ENCODE measurements at regions not wholly inside any gene's neighbourhood (a gene's known extent, or its start where the extent isn't known, plus 50 kb on each side); places are given as distances from the start of the nearest gene placed in this dataset.

DNA sequence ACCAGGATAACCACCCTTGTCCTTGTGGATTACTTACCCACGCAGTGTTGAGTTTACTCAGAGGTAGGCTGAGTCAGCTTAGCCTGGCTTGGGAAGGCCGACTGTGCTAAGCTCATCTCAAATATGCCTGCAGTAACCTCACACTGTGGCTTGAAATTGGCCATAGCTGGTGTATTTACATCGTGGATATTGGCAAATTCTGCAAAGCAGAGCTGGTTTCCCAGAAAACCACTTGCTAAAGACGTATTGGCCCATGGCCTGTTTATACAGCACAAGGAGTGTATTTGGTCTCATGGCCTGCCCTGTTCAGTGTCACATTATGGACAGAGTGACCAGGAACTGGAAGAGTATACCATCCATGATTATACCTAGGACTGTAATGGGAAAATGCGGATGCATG lies 170.5 kb upstream of the UBE3A start:
- BruUV-seq (replicated peaks): no TSS peak
- DNase-seq: no peak
- intact Hi-C loops (cut with micrococcal nuclease; ENCODE audit: unreplicated experiment): no loop called here
- Mint-ChIP-seq H3K4me1 (ENCODE audit: low read depth, unreplicated experiment) (no peaks in the 10 kb centered on the region), H3K4me3 (ENCODE audit: low read depth, unreplicated experiment) (no peak overlapping the region), H3K27ac (ENCODE audit: unreplicated experiment) (no peak overlapping the region), H3K27me3 (ENCODE audit: unreplicated experiment) (no peaks in the 10 kb centered on the region), H3K36me3 (ENCODE audit: insufficient read depth, unreplicated experiment) (no peaks in the 10 kb centered on the region), H3K9me3 (ENCODE audit: low read depth, unreplicated experiment) (no peaks in the 10 kb centered on the region)
- CTCF ChIA-PET: no interaction called here
- TF ChIP-seq CTCF (IDR thresholded peaks at IDR 0.05; ENCODE audit: unreplicated experiment): no peak

GRCh38 chr15:25608926-25609325 lies 170.1 kb upstream of the UBE3A start:
- no peak for DNase-seq
- no peak for TF ChIP-seq CTCF (IDR thresholded peaks at IDR 0.05; ENCODE audit: unreplicated experiment)
- H3K27ac Mint-ChIP-seq (ENCODE audit: unreplicated experiment): no peak overlapping the region
- no peaks in the 10 kb centered on the region for H3K9me3 Mint-ChIP-seq (ENCODE audit: low read depth, unreplicated experiment)
- CTCF ChIA-PET: no interaction called here
- no TSS peak for BruUV-seq (replicated peaks)
- intact Hi-C loops (cut with micrococcal nuclease; ENCODE audit: unreplicated experiment): no loop called here
- no peak overlapping the region for H3K4me3 Mint-ChIP-seq (ENCODE audit: low read depth, unreplicated experiment)
- H3K27me3 Mint-ChIP-seq (ENCODE audit: unreplicated experiment): no peaks in the 10 kb centered on the region
- no peaks in the 10 kb centered on the region for H3K4me1 Mint-ChIP-seq (ENCODE audit: low read depth, unreplicated experiment)
- H3K36me3 Mint-ChIP-seq (ENCODE audit: insufficient read depth, unreplicated experiment): no peaks in the 10 kb centered on the region

GRCh38 chr15:25605151-25605550 lies 166.3 kb upstream of the UBE3A start:
- Mint-ChIP-seq H3K27ac (ENCODE audit: unreplicated experiment) (no peak overlapping the region), H3K4me1 (ENCODE audit: low read depth, unreplicated experiment) (no peaks in the 10 kb centered on the region), H3K9me3 (ENCODE audit: low read depth, unreplicated experiment) (peaks cover 2% of the 10 kb centered on the region), H3K4me3 (ENCODE audit: low read depth, unreplicated experiment) (no peak overlapping the region), H3K27me3 (ENCODE audit: unreplicated experiment) (no peaks in the 10 kb centered on the region), H3K36me3 (ENCODE audit: insufficient read depth, unreplicated experiment) (no peaks in the 10 kb centered on the region)
- CTCF ChIA-PET: no interaction called here
- intact Hi-C loops (cut with micrococcal nuclease; ENCODE audit: unreplicated experiment): no loop called here
- DNase-seq: no peak
- no TSS peak for BruUV-seq (replicated peaks)
- TF ChIP-seq CTCF (IDR thresholded peaks at IDR 0.05; ENCODE audit: unreplicated experiment): no peak

DNA sequence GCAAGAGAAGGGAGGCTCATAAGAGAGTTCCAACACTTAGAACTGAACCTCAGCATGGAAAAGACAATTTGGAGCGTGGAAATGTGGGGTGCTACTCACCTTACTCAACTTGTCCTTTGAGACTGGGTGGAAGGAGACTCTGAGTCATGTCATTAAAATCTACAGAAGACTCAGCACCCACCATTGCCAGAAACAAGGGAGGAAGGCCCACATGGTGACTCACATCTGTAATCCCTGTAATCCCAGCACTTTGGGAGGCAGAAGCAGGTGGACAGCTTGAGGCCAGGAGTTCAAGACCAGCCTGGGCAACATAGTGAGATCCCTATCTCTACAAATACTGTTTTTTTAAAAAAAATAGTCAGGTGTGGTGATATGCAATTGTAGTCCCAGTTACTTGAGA lies 161.9 kb upstream of the UBE3A start:
- TF ChIP-seq CTCF (IDR thresholded peaks at IDR 0.05; ENCODE audit: unreplicated experiment): no peak
- BruUV-seq (replicated peaks): no TSS peak
- CTCF ChIA-PET: no interaction called here
- Mint-ChIP-seq H3K9me3 (ENCODE audit: low read depth, unreplicated experiment) (peaks cover 7% of the 10 kb centered on the region), H3K4me1 (ENCODE audit: low read depth, unreplicated experiment) (no peaks in the 10 kb centered on the region), H3K36me3 (ENCODE audit: insufficient read depth, unreplicated experiment) (no peaks in the 10 kb centered on the region), H3K27me3 (ENCODE audit: unreplicated experiment) (no peaks in the 10 kb centered on the region), H3K4me3 (ENCODE audit: low read depth, unreplicated experiment) (no peak overlapping the region), H3K27ac (ENCODE audit: unreplicated experiment) (no peak overlapping the region)
- no peak for DNase-seq
- intact Hi-C loops (cut with micrococcal nuclease; ENCODE audit: unreplicated experiment): no loop called here

DNA sequence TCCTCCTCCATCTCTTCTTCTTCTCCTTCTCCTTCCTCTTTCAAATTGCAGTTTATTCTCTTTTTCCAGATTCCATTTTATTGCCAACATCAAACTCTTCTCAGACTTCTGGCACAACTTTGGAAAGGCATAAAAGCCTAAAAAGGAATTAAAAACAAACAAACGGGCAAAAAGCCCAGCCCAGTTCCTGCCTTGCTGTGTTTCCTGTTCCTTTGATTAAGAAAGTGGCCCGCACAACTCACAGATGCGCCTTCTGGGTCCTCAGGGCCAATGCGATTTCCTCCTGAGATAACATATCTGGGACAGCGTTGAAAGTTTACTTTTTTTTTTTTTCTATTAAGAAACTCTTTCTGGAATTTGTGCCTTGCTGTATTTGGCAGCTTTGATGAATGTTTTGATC lies 158.7 kb upstream of the UBE3A start:
- Mint-ChIP-seq H3K4me1 (ENCODE audit: low read depth, unreplicated experiment) (no peaks in the 10 kb centered on the region), H3K27ac (ENCODE audit: unreplicated experiment) (no peak overlapping the region), H3K9me3 (ENCODE audit: low read depth, unreplicated experiment) (peaks cover 7% of the 10 kb centered on the region), H3K27me3 (ENCODE audit: unreplicated experiment) (no peaks in the 10 kb centered on the region), H3K4me3 (ENCODE audit: low read depth, unreplicated experiment) (no peak overlapping the region), H3K36me3 (ENCODE audit: insufficient read depth, unreplicated experiment) (no peaks in the 10 kb centered on the region)
- BruUV-seq (replicated peaks): no TSS peak
- intact Hi-C loops (cut with micrococcal nuclease; ENCODE audit: unreplicated experiment): no loop called here
- no peak for DNase-seq
- TF ChIP-seq CTCF (IDR thresholded peaks at IDR 0.05; ENCODE audit: unreplicated experiment): no peak
- CTCF ChIA-PET: no interaction called here

Measured in Calu3 (cell line).